CD4-positive, alpha-beta T cell (primary cell): ENCODE measurements at regions not wholly inside any gene's neighbourhood (a gene's known extent, or its start where the extent isn't known, plus 50 kb on each side); places are given as distances from the start of the nearest gene placed in this dataset.

ENCODE experiments used
- ATAC-seq: fragments of 200-7000 bp; cut with Tn5 transposase; one replicate; pipeline ENCODE4 v1.10.0; 2022; ENCODE audit warnings: mild to moderate bottlenecking; ENCODE audit not compliant: poor library complexity
- CTCF ChIA-PET: fragments of 350-600 bp; sonication (Branson Sonifier 250); formaldehyde crosslinking; loops from one replicate; lab custom pipeline; 2021; ENCODE audit warnings: antibody characterized with exemption, inconsistent platforms; lab: Charles Lee
- POLR2A ChIA-PET: fragments of 350-600 bp; sonication (Branson Sonifier 250); formaldehyde crosslinking; loops from one replicate; lab custom pipeline; 2021; ENCODE audit warnings: antibody characterized with exemption, inconsistent platforms; lab: Charles Lee
- DNase-seq, 14 experiments: peaks; one replicate each; pipeline ENCODE4 v3.0.0-alpha.2; 2013 to 2020; ENCODE audit warnings: mixed read lengths in 2 of 14
- H3K27ac ChIP-seq, 2 donors: one replicate each; pipeline versions ENCODE4 v1.5.1 to v1.7.0; 2013; ENCODE audit warnings: low read length in 2 of 2, low read depth in 1 of 2, mild to moderate bottlenecking in 1 of 2
- H3K27me3 ChIP-seq, 2 experiments: 1 replicate in 1 of 2; 2 replicates in 1 of 2; pipeline versions ENCODE4 v1.6.1 to v1.7.0; 2013; ENCODE audit warnings: low read length in 2 of 2, control low read depth in 1 of 2, mild to moderate bottlenecking in 1 of 2, moderate library complexity in 1 of 2; ENCODE audit not compliant: insufficient read depth in 2 of 2, control insufficient read depth in 1 of 2
- H3K36me3 ChIP-seq: one replicate; pipeline ENCODE4 v1.6.1; 2013; ENCODE audit warnings: low read length, control low read depth; ENCODE audit not compliant: insufficient read depth
- H3K4me1 ChIP-seq: one replicate; pipeline ENCODE4 v1.6.1; 2013; ENCODE audit warnings: low read length, control low read depth; ENCODE audit not compliant: insufficient read depth
- H3K4me3 ChIP-seq: one replicate; pipeline ENCODE4 v1.5.1; 2013; ENCODE audit warnings: mild to moderate bottlenecking, low read length, moderate library complexity
- H3K9me3 ChIP-seq, 2 experiments: 1 replicate in 1 of 2; 2 replicates in 1 of 2; pipeline versions ENCODE4 v1.6.1 to v1.7.0; 2013; ENCODE audit warnings: low read length in 2 of 2, mild to moderate bottlenecking in 2 of 2, control low read depth in 1 of 2, moderate library complexity in 1 of 2; ENCODE audit not compliant: control insufficient read depth in 1 of 2, insufficient read depth in 1 of 2
- H3K27ac Mint-ChIP-seq: one replicate; pipeline ENCODE4 v1.8.0; 2020; ENCODE audit warnings: mixed read lengths
- H3K27me3 Mint-ChIP-seq: one replicate; pipeline ENCODE4 v1.8.0; 2021; ENCODE audit warnings: mixed read lengths
- H3K36me3 Mint-ChIP-seq: one replicate; pipeline ENCODE4 v1.8.0; 2021; ENCODE audit warnings: low read depth, mixed read lengths
- H3K4me1 Mint-ChIP-seq: one replicate; pipeline ENCODE4 v1.8.0; 2021; ENCODE audit warnings: low read depth, mixed read lengths
- H3K4me3 Mint-ChIP-seq: one replicate; pipeline ENCODE4 v1.8.0; 2020; ENCODE audit warnings: mild to moderate bottlenecking, mixed read lengths
- H3K9me3 Mint-ChIP-seq: one replicate; pipeline ENCODE4 v1.8.0; 2020; ENCODE audit warnings: mixed read lengths
- intact Hi-C, 2 experiments: fragments of 100-400 bp; cut with DNase I in 1 of 2; cut with micrococcal nuclease in 1 of 2; formaldehyde crosslinking; loops; one replicate each; pipeline versions ENCODE4 v1.15.1 to v1.9.0; 2023 to 2025; cut with DNase I, micrococcal nuclease
- TF ChIP-seq, protein P1 (sequence below): fragments of 200-600 bp; IDR thresholded peaks from one replicate; pipeline ENCODE4 v1.8.0; 2022; ENCODE audit warnings: antibody characterized with exemption, mild to moderate bottlenecking

DNA sequence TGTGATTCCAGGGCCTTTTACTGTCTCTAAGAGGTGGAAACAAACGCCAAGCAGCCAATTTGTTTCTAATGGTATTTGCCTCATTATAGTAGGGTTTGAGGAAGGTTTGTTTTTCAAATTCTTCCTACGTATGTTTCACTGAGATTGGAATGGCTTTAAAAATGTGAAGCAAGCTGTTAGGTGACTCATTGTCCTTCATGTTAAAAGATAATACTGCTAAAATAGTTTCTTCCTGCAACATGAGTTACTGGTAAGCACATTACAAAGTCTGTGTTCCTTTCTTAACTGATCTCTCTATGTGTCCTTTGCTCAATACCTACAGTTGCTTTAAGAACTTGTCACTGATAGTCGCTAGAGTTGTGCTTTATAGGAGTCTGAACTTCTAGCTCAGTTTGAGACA lies 1183.9 kb downstream of the RPA4 start:
- Mint-ChIP-seq H3K27me3 (no peaks in the 10 kb centered on the region), H3K4me1 (no peaks in the 10 kb centered on the region), H3K4me3 (no peak overlapping the region), H3K27ac (no peak overlapping the region), H3K9me3 (peaks cover 3% of the 10 kb centered on the region), H3K36me3 (no peaks in the 10 kb centered on the region)
- intact Hi-C loops, result no loop called here
- Histone ChIP-seq H3K4me1 (no peaks in the 10 kb centered on the region), H3K9me3 (peaks cover 0 to under 1% of the 10 kb centered on the region in 2 experiments), H3K27ac (no peak overlapping the region), H3K4me3 (no peak overlapping the region), H3K27me3 (no peaks in the 10 kb centered on the region), H3K36me3 (no peaks in the 10 kb centered on the region)
- ATAC-seq (no peak), DNase-seq (no peak)
- TF ChIP-seq, protein P1, sequence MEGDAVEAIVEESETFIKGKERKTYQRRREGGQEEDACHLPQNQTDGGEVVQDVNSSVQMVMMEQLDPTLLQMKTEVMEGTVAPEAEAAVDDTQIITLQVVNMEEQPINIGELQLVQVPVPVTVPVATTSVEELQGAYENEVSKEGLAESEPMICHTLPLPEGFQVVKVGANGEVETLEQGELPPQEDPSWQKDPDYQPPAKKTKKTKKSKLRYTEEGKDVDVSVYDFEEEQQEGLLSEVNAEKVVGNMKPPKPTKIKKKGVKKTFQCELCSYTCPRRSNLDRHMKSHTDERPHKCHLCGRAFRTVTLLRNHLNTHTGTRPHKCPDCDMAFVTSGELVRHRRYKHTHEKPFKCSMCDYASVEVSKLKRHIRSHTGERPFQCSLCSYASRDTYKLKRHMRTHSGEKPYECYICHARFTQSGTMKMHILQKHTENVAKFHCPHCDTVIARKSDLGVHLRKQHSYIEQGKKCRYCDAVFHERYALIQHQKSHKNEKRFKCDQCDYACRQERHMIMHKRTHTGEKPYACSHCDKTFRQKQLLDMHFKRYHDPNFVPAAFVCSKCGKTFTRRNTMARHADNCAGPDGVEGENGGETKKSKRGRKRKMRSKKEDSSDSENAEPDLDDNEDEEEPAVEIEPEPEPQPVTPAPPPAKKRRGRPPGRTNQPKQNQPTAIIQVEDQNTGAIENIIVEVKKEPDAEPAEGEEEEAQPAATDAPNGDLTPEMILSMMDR, result no peak
- POLR2A ChIA-PET, result no interaction called here
- CTCF ChIA-PET, result no interaction called here

DNA sequence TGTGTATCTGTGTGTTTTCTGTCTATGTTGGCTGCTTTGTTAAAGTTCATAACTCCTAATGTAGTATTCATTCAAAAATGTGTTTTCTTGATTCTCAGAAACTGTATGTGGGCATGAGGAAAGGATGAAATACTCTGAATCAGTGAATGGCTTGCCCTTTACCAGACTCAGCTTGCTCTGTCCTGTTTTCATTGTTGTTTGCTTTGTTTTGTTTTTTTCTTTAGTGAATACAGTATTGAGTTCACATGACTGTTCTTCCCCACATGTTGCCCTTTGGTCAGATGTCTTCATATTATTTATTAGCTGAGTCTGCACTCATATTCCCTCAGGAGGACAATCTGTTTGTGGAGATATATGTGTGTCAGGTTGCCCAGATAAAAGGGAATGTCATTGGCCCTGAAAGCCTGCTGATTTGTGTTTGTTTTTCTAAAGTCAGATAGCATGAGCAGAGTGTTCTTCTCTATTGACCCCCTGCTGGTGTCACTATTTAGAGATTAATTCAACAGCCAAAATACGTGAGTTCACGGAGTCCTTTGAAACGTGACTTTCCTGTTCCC lies 1184.4 kb downstream of the RPA4 start:
- ChIA-PET POLR2A (no interaction called here), CTCF (no interaction called here)
- H3K4me3 ChIP-seq, result no peak overlapping the region
- DNase-seq (no peak), ATAC-seq (no peak)
- Mint-ChIP-seq H3K9me3 (peaks cover 3% of the 10 kb centered on the region), H3K27me3 (no peaks in the 10 kb centered on the region), H3K4me1 (no peaks in the 10 kb centered on the region), H3K36me3 (no peaks in the 10 kb centered on the region), H3K27ac (no peak overlapping the region), H3K4me3 (no peak overlapping the region)
- intact Hi-C loops, result no loop called here
- TF ChIP-seq, protein P1, result no peak
- H3K36me3 ChIP-seq, result no peaks in the 10 kb centered on the region
- H3K27me3 ChIP-seq, result no peaks in the 10 kb centered on the region
- no peak overlapping the region for H3K27ac ChIP-seq
- no peaks in the 10 kb centered on the region for H3K9me3 ChIP-seq
- H3K4me1 ChIP-seq, result no peaks in the 10 kb centered on the region

DNA sequence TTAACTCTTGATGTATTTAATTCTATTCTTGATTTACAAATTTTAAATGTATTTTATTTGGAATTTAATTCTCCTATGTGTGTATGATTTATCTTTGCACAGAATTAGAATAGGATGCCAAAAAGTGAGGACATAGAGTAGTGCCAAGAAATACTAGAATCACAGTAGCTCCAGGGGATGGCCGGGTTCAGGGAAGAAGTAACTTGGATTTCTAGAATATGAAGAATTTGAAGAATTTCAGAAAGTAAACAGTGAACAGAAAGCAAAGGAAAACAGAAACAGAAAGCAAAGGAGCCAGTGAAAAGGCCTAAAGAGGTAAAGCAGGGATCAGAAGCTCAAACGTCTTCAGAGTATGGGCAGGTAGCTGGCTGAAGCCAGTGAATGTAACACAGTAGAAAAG lies 1187.6 kb downstream of the RPA4 start:
- Mint-ChIP-seq H3K9me3 (peaks cover 3% of the 10 kb centered on the region), H3K27ac (no peak overlapping the region), H3K36me3 (no peaks in the 10 kb centered on the region), H3K27me3 (no peaks in the 10 kb centered on the region), H3K4me1 (no peaks in the 10 kb centered on the region), H3K4me3 (no peak overlapping the region)
- POLR2A ChIA-PET, result no interaction called here
- intact Hi-C loops, result no loop called here
- no peak overlapping the region for H3K4me3 ChIP-seq
- no peak for DNase-seq
- H3K27ac ChIP-seq, result no peak overlapping the region
- TF ChIP-seq, protein P1, result no peak
- no peaks in the 10 kb centered on the region for H3K27me3 ChIP-seq
- H3K4me1 ChIP-seq, result no peaks in the 10 kb centered on the region
- CTCF ChIA-PET, result no interaction called here
- H3K9me3 ChIP-seq, result no peaks in the 10 kb centered on the region
- H3K36me3 ChIP-seq, result no peaks in the 10 kb centered on the region
- no peak for ATAC-seq
